HFFc6 (cell line): ENCODE measurements at regions not wholly inside any gene's neighbourhood (a gene's known extent, or its start where the extent isn't known, plus 50 kb on each side); places are given as distances from the start of the nearest gene placed in this dataset.
A peak's percentile ranks its signal among the peaks of the same experiment; 100 is the strongest.

Source experiments
- DNase-seq: peaks from one replicate; pipeline ENCODE4 v3.0.0-alpha.2; 2018
- H3K27ac Mint-ChIP-seq: 2 replicates; pipeline ENCODE4 v1.8.0; 2020; ENCODE audit warnings: mild to moderate bottlenecking, mixed read lengths
- H3K27me3 Mint-ChIP-seq: 2 replicates; pipeline ENCODE4 v1.8.0; 2021; ENCODE audit warnings: mild to moderate bottlenecking, moderate library complexity, mixed read lengths; ENCODE audit not compliant: insufficient read depth
- H3K36me3 Mint-ChIP-seq: 2 replicates; pipeline ENCODE4 v1.8.0; 2021; ENCODE audit warnings: low read depth, mixed read lengths
- H3K4me1 Mint-ChIP-seq: 2 replicates; pipeline ENCODE4 v1.8.0; 2020; ENCODE audit warnings: low read depth, mixed read lengths
- H3K4me3 Mint-ChIP-seq: 2 replicates; pipeline ENCODE4 v1.8.0; 2020; ENCODE audit warnings: mild to moderate bottlenecking, moderate library complexity, mixed read lengths
- H3K9me3 Mint-ChIP-seq: 2 replicates; pipeline ENCODE4 v1.8.0; 2020; ENCODE audit warnings: mild to moderate bottlenecking, mixed read lengths
- CTCF ChIP-seq: fragments of 200-600 bp; sonication (generic); IDR thresholded peaks from 2 replicates; pipeline ENCODE4 v1.5.0; 2021; ENCODE audit warnings: antibody characterized with exemption, mild to moderate bottlenecking

DNA sequence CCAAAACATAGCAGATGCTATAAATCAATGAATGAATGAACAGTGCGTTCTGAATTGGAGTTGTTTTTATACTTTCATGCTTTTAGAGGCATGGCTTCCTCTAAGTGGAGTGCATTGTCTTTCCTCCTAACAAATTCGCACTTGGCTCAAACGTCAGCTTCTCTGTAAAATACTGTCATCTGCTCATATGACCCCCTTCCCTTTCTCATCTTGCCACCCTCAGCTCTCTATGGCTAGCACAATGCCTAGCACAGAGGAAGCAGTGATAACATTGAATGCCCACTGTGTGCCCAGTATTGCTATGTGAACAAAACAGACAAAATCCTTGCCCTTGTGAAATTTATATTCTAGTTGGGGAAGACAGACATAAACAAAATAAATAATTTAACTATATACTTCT lies 258.8 kb downstream of the MREG start:
- no peak for DNase-seq
- no peaks in the 10 kb centered on the region for H3K27me3 Mint-ChIP-seq
- TF ChIP-seq CTCF, result no peak
- H3K9me3 Mint-ChIP-seq, result no peaks in the 10 kb centered on the region
- H3K27ac Mint-ChIP-seq, result no peak overlapping the region
- H3K4me1 Mint-ChIP-seq, result peaks cover 63% of the 10 kb centered on the region
- no peak overlapping the region for H3K4me3 Mint-ChIP-seq
- no peaks in the 10 kb centered on the region; the same call in 1 of the 2 replicates for H3K36me3 Mint-ChIP-seq

DNA sequence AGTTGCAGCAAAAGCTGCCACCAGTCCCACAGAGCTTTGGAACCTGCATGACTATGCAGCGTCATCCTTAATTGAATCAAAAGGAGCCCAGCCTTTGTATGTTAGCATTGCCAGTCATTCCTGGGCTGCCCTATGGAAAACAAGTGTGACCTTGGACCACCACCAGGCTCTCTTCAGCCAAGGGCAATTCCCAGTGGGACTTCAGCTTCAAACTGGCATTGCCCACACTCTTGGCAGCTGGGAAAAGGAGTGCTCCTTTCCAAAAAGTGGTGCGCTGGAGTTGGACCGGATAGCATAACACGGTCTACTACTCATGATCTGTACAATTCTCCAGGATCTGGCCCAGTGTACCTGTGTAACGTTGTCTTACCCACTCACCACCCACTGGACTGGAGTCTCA lies 259.5 kb downstream of the MREG start:
- Mint-ChIP-seq H3K27ac (no peak overlapping the region), H3K4me1 (peaks cover 63% of the 10 kb centered on the region), H3K27me3 (no peaks in the 10 kb centered on the region), H3K36me3 (no peaks in the 10 kb centered on the region; the same call in 1 of the 2 replicates), H3K9me3 (no peaks in the 10 kb centered on the region), H3K4me3 (no peak overlapping the region)
- DNase-seq, result no peak
- no peak for TF ChIP-seq CTCF

DNA sequence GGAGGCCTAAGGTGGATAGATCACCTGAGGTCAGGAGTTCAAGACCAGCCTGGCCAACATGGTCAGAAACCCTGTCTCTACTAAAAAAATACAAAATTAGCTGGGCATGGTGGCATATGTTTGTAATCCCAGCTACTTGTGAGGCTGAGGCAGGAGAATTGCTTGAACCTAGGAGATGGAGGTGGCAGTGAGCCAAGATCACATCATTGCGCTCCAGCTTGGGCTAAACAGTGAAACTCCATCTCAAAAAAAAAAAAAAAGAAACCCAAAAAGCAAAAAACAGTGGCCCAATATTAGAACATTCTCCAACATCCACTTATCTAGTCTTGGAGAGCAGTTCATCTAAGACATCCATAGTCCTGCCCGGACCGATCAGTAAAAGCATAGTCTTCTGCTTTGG lies 260.4 kb downstream of the MREG start:
- Mint-ChIP-seq H3K27me3 (no peaks in the 10 kb centered on the region), H3K9me3 (no peaks in the 10 kb centered on the region)
- no peak for TF ChIP-seq CTCF

GRCh38 chr2:215752436-215752835 lies 260.9 kb downstream of the MREG start:
- H3K4me1 Mint-ChIP-seq, result peaks cover 66% of the 10 kb centered on the region
- TF ChIP-seq CTCF, result no peak
- H3K27ac Mint-ChIP-seq, result no peak overlapping the region
- H3K27me3 Mint-ChIP-seq, result no peaks in the 10 kb centered on the region
- no peaks in the 10 kb centered on the region; the same call in 1 of the 2 replicates for H3K36me3 Mint-ChIP-seq
- DNase-seq, result no peak
- no peaks in the 10 kb centered on the region for H3K9me3 Mint-ChIP-seq
- H3K4me3 Mint-ChIP-seq, result no peak overlapping the region

More for the DNA sequence above, 260.4 kb downstream of the MREG start:
- H3K36me3 Mint-ChIP-seq, result no peaks in the 10 kb centered on the region; the same call in 1 of the 2 replicates
- peaks cover 63% of the 10 kb centered on the region for H3K4me1 Mint-ChIP-seq
- H3K27ac Mint-ChIP-seq, result no peak overlapping the region
- no peak overlapping the region for H3K4me3 Mint-ChIP-seq
- DNase-seq, result no peak

GRCh38 chr2:215751911-215752272 lies 261.5 kb downstream of the MREG start:
- H3K27me3 Mint-ChIP-seq, result no peaks in the 10 kb centered on the region
- no peak for DNase-seq
- H3K4me3 Mint-ChIP-seq, result peak overlapping the region; percentile 2; the same call in 1 of the 2 replicates

More at GRCh38 chr2:215751911-215752272, 261.5 kb downstream of the MREG start:
- no peak for TF ChIP-seq CTCF
- peak overlapping the region; percentile 65 for H3K27ac Mint-ChIP-seq
- H3K9me3 Mint-ChIP-seq, result no peaks in the 10 kb centered on the region
- no peaks in the 10 kb centered on the region; the same call in 1 of the 2 replicates for H3K36me3 Mint-ChIP-seq
- peaks cover 71% of the 10 kb centered on the region for H3K4me1 Mint-ChIP-seq
